ENCODE measurements at regions not wholly inside any gene's neighbourhood (a gene's known extent, or its start where the extent isn't known, plus 50 kb on each side); places are given as distances from the start of the nearest gene placed in this dataset.

DNA sequence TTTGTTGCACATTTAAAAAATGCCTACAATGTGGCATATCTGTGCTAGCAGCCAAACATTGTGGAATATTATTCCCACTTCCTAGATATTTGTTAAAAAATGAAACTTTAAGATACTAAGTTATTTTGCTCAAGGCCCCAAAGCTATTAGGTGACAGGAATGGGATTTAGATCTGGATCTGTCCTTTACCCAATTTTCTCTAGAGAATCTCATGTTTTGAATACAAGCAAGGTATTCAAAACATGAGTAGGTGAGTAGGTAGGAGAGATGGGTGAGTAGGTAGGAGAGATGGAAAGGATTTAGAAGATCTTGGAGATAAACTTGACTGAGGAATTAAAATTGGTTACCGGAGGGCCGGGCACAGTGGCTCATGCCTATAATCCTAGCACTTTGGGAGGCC lies 61.2 kb upstream of the AKIRIN2 start:
- no peak for DNase-seq (ENCODE audit: low read depth in 2 of 2)
- Histone ChIP-seq H3K79me2 (ENCODE audit: control insufficient read depth, insufficient read depth, low read length) (no peaks in the 10 kb centered on the region), H3K4me2 (ENCODE audit: extremely low read depth, insufficient read depth, low read length) (no peak overlapping the region), H3K4me3 (replicated peaks in 1 of 4; ENCODE audit: control extremely low read depth in 1 of 4, insufficient read depth in 1 of 4, low read depth in 3 of 4, low read length in 4 of 4) (no peak overlapping the region), H3K36me3 (ENCODE audit: control insufficient read depth, insufficient read depth, low read length) (no peaks in the 10 kb centered on the region), H3K27ac (ENCODE audit: insufficient read depth, low read length) (no peak overlapping the region), H3K4me1 (ENCODE audit: control insufficient read depth, extremely low read depth, insufficient read depth, low read length) (no peaks in the 10 kb centered on the region), H2AFZ (ENCODE audit: low read length) (no peak overlapping the region), H3K9ac (ENCODE audit: insufficient read depth, low read length) (no peak overlapping the region), H3K27me3 (ENCODE audit: control insufficient read depth, insufficient read depth, low read length) (no peaks in the 10 kb centered on the region), H4K20me1 (ENCODE audit: control insufficient read depth, extremely low read depth, insufficient read depth, low read length) (no peaks in the 10 kb centered on the region), H3K9me3 (ENCODE audit: control insufficient read depth, insufficient read depth, low read depth, low read length) (no peaks in the 10 kb centered on the region)
- no peak for TF ChIP-seq EZH2 (IDR thresholded peaks at IDR 0.05; ENCODE audit: low read length, missing control alignments)
- TF ChIP-seq, protein P1, sequence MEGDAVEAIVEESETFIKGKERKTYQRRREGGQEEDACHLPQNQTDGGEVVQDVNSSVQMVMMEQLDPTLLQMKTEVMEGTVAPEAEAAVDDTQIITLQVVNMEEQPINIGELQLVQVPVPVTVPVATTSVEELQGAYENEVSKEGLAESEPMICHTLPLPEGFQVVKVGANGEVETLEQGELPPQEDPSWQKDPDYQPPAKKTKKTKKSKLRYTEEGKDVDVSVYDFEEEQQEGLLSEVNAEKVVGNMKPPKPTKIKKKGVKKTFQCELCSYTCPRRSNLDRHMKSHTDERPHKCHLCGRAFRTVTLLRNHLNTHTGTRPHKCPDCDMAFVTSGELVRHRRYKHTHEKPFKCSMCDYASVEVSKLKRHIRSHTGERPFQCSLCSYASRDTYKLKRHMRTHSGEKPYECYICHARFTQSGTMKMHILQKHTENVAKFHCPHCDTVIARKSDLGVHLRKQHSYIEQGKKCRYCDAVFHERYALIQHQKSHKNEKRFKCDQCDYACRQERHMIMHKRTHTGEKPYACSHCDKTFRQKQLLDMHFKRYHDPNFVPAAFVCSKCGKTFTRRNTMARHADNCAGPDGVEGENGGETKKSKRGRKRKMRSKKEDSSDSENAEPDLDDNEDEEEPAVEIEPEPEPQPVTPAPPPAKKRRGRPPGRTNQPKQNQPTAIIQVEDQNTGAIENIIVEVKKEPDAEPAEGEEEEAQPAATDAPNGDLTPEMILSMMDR (conservative IDR thresholded peaks at IDR 0.05 in 1 of 2, IDR thresholded peaks at IDR 0.05 in 1 of 2; ENCODE audit: low read depth in 1 of 2, low read length in 2 of 2) = no peak

DNA sequence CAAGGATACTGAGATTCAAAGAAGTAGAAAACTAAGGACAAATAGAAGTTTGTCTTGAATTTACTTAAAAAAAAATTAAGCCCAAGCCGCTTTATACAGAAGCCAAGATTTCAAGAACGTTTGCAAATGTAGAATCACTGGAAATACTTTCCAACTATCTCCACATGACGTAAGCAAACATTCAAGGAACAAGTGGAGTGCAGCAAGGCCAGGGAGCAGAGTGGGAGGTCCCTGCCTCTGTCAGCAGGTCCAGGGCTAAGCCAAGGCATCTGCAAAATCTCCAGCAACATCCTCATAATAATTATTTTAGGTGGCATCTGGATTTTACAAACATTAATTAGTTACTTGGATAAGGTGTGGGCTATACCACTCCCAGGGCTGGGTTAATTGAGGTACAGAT lies 60.1 kb upstream of the AKIRIN2 start:
- no peak overlapping the region for H3K27ac ChIP-seq (ENCODE audit: insufficient read depth, low read length)
- no peak overlapping the region for H3K9ac ChIP-seq (ENCODE audit: insufficient read depth, low read length)
- no peak overlapping the region for H2AFZ ChIP-seq (ENCODE audit: low read length)
- no peaks in the 10 kb centered on the region for H3K36me3 ChIP-seq (ENCODE audit: control insufficient read depth, insufficient read depth, low read length)
- DNase-seq (ENCODE audit: low read depth in 2 of 2) = no peak
- no peaks in the 10 kb centered on the region for H4K20me1 ChIP-seq (ENCODE audit: control insufficient read depth, extremely low read depth, insufficient read depth, low read length)
- H3K79me2 ChIP-seq (ENCODE audit: control insufficient read depth, insufficient read depth, low read length) = no peaks in the 10 kb centered on the region
- H3K9me3 ChIP-seq (ENCODE audit: control insufficient read depth, insufficient read depth, low read depth, low read length) = no peaks in the 10 kb centered on the region
- no peaks in the 10 kb centered on the region for H3K27me3 ChIP-seq (ENCODE audit: control insufficient read depth, insufficient read depth, low read length)
- H3K4me3 ChIP-seq (replicated peaks in 1 of 4; ENCODE audit: control extremely low read depth in 1 of 4, insufficient read depth in 1 of 4, low read depth in 3 of 4, low read length in 4 of 4) = no peak overlapping the region
- H3K4me2 ChIP-seq (ENCODE audit: extremely low read depth, insufficient read depth, low read length) = no peak overlapping the region
- H3K4me1 ChIP-seq (ENCODE audit: control insufficient read depth, extremely low read depth, insufficient read depth, low read length) = no peaks in the 10 kb centered on the region
- TF ChIP-seq, protein P1 (conservative IDR thresholded peaks at IDR 0.05 in 1 of 2, IDR thresholded peaks at IDR 0.05 in 1 of 2; ENCODE audit: low read depth in 1 of 2, low read length in 2 of 2) = no peak
- TF ChIP-seq EZH2 (IDR thresholded peaks at IDR 0.05; ENCODE audit: low read length, missing control alignments) = no peak

DNA sequence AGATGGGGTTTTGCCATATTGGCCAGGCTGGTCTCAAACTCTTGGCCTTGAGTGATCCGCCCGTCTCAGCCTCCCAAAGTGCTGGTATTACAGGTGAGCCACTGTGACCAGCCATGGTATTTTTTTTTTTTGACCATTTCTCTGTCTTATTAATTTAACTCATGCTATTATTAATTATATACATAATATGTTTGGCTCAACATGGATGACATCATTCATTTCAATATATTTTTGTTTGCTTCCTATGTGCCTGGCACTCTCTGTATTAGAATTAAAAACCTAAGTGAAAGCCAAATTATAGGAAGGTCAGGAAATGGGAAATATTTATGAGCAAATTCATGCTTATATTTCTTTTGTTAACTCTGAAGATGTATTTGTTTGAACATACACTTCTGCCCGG lies 55.8 kb upstream of the AKIRIN2 start:
- H3K27ac ChIP-seq (ENCODE audit: insufficient read depth, low read length) = no peak overlapping the region
- TF ChIP-seq EZH2 (IDR thresholded peaks at IDR 0.05; ENCODE audit: low read length, missing control alignments) = no peak
- TF ChIP-seq, protein P1 (conservative IDR thresholded peaks at IDR 0.05 in 1 of 2, IDR thresholded peaks at IDR 0.05 in 1 of 2; ENCODE audit: low read depth in 1 of 2, low read length in 2 of 2) = no peak

More for the DNA sequence above, 55.8 kb upstream of the AKIRIN2 start:
- Histone ChIP-seq H3K9me3 (ENCODE audit: control insufficient read depth, insufficient read depth, low read depth, low read length) (no peaks in the 10 kb centered on the region), H3K4me2 (ENCODE audit: extremely low read depth, insufficient read depth, low read length) (no peak overlapping the region), H4K20me1 (ENCODE audit: control insufficient read depth, extremely low read depth, insufficient read depth, low read length) (no peaks in the 10 kb centered on the region), H3K79me2 (ENCODE audit: control insufficient read depth, insufficient read depth, low read length) (no peaks in the 10 kb centered on the region), H2AFZ (ENCODE audit: low read length) (no peak overlapping the region), H3K36me3 (ENCODE audit: control insufficient read depth, insufficient read depth, low read length) (no peaks in the 10 kb centered on the region), H3K4me1 (ENCODE audit: control insufficient read depth, extremely low read depth, insufficient read depth, low read length) (no peaks in the 10 kb centered on the region), H3K27me3 (ENCODE audit: control insufficient read depth, insufficient read depth, low read length) (no peaks in the 10 kb centered on the region), H3K9ac (ENCODE audit: insufficient read depth, low read length) (no peak overlapping the region), H3K4me3 (replicated peaks in 1 of 4; ENCODE audit: control extremely low read depth in 1 of 4, insufficient read depth in 1 of 4, low read depth in 3 of 4, low read length in 4 of 4) (no peak overlapping the region)
- DNase-seq (ENCODE audit: low read depth in 2 of 2) = no peak
